ENCODE measurements at regions not wholly inside any gene's neighbourhood (a gene's known extent, or its start where the extent isn't known, plus 50 kb on each side); places are given as distances from the start of the nearest gene placed in this dataset.
"Not testable (repeated sequence)": the region's sequence is repeated elsewhere in the genome, so short reads cannot be mapped to it uniquely, and the experiment has no call there.

DNA sequence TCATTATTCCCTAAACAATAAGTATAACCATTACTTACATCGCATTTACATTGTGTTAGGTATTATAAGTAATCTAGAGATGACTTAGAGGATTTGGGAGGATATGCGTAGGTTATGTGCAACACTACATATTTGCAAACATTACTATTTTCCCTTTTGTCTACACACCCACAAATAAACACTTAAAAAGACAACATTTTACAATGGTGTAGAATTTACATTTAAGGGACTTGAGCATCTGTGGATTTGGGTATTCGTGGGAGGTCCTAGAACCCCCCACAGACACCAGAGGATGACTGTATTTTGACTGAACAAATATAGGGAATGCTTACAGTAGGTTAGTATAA lies 220.2 kb upstream of the MYO3A start:
- no peak for DNase-seq (ENCODE audit: low read depth)

DNA sequence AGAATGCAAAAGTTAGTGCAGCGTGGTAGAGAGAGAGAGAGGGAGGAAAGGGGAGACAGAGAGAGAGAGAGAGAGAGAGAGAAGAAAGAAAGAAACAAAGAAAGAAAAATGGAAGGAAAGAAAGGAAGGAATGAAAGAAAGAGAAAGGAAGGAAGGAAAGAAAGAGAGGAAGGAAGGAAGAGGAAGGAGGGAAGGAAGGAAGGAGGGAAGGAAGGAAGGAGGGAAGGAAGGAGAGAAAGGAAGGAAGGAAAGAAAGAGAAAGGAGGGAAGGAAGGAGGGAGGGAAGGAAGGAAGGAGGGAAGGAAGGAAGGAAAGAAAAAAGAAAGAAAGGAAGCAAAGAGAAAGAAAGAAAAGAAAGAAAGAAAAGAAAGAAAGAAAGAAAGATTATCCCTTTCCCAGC lies 209.8 kb upstream of the MYO3A start:
- DNase-seq (ENCODE audit: low read depth), result no peak

- DNase-seq (ENCODE audit: low read depth), result peak; percentile 54
Observed at GRCh38 chr10:25725917-25726716, 207.9 kb upstream of the MYO3A start.

- DNase-seq (ENCODE audit: low read depth), result no peak
Observed at GRCh38 chr10:25738776-25739175, 195.3 kb upstream of the MYO3A start.

DNA sequence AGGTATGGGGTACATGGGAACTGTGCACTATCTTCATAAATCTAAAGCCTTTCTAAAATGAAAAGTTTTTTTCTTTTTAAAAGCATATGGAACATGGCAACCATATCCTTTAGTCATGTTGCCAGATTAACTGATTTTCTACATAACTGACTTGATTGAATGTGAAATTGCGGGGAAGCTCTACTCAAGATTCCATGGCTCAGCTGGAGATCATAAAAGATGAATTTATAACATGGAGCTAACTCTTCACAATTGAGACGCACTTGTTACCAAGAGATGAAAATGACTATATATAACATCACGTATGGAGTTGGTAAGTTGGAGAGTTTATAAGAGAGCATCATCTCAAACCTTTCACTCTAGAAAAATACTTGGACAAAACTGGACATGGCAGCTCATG lies 190.2 kb upstream of the MYO3A start:
- DNase-seq (ENCODE audit: low read depth), result no peak

GRCh38 chr10:25744574-25744973 lies 189.5 kb upstream of the MYO3A start:
- DNase-seq (ENCODE audit: low read depth), result no peak

GRCh38 chr10:25745976-25746375 lies 188.1 kb upstream of the MYO3A start:
- peak; percentile 60 for DNase-seq (ENCODE audit: low read depth)

- peak; percentile 70 for DNase-seq (ENCODE audit: low read depth)
Observed at GRCh38 chr10:25747084-25747483, 186.9 kb upstream of the MYO3A start.

GRCh38 chr10:25748509-25748908 lies 185.5 kb upstream of the MYO3A start:
- DNase-seq (ENCODE audit: low read depth), result no peak

DNA sequence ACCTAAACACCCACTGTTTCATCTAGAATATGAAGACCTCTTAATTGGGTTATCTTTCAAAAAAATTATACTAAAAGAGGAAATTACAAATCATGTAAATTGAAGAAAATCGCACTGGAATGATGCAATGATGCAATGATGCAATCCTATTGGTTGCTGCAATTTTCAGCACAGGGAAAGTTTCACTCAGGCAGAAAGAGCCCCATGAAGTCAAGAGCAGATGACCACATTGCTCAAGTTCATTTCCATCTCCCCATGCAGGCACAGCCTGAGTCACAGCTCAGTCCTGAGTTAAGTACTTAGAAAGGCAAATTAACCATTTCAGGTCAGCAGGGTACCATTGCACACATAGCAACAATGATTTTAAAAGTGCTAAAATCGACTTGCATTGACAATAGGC lies 180.3 kb upstream of the MYO3A start:
- DNase-seq (ENCODE audit: low read depth), result peak; percentile 42

DNA sequence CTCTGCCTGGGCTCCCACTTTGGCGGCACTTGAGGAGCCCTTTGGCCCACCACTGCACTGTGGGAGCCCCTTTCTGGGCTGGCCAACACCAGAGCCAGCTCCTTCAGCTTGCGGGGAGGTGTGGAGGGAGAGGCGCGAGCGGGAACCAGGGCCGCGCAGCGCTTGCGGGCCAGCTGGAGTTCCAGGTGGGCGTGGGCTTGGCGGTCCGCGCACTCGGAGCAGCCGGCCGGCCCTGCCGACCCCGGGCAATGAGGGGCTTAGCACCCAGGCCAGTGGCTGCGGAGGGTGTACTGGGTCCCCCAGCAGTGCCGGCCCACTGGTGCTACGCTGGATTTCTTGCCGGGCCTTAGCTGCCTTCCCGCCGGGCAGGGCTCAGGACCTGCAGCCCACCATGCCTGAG lies 178.2 kb upstream of the MYO3A start:
- not testable (repeated sequence) for DNase-seq (ENCODE audit: low read depth)

DNA sequence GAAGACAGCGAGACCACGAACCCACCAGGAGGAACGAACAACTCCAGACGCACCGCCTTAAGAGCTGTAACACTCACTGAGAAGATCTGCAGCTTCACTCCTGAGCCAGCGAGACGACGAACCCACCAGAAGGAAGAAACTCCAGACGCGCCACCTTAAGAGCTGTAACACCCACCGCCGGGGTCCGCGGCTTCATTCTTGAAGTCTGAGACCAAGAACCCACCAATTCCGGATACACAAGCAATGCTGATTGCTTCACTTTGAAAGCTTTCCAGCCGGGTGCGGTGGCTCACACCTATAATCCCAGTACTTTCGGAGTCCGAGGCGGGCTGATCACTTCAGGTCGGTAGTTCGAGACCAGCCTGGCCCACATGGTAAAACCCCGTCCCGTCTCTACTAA lies 177.2 kb upstream of the MYO3A start:
- no peak for DNase-seq (ENCODE audit: low read depth)

DNA sequence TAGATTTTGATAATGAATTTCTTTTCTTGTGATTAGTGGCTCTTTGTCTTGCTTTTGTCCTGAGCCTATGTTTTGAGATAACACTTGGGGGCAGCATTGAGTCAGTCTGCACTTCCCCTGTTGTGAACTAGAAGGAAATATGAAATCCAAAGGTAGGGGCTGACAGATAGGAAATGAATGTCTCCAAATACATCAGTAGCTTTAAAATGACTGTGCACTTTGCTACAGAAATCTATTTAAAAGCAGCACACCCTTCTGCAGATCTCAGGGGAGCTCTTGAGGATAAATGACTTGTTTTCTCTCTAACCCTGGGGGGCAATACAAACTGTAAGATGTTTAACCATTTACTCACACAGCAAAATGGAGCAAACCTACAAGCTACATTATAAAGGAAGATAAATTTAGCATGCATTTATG lies 176.0 kb upstream of the MYO3A start:
- DNase-seq (ENCODE audit: low read depth), result peak; percentile 64

DNA sequence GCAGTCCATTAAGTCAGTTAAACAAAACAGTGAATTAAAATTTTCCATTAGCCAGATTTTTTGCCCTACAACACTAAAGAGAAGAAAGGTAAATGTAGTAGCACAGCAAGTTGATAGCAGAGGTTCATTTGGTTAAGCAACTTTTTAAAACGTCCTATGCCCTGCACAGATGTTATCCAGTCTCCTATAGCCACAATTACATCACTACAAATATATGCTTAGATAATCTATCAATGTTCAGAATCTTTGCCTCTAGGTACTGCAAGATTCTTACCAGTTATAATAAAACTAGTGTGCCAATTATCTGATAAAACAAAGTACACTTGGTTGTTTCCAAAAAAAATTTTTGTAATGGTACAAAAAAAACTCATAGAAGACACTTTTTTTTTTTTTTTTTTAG lies 175.5 kb upstream of the MYO3A start:
- no peak for DNase-seq (ENCODE audit: low read depth)

GRCh38 chr10:25761937-25762336 lies 172.1 kb upstream of the MYO3A start:
- DNase-seq (ENCODE audit: low read depth), result no peak

- DNase-seq (ENCODE audit: low read depth), result no peak
Observed at GRCh38 chr10:25766213-25766612, 167.8 kb upstream of the MYO3A start.

- no peak for DNase-seq (ENCODE audit: low read depth)
Observed at GRCh38 chr10:25766687-25767221, 167.3 kb upstream of the MYO3A start.

DNA sequence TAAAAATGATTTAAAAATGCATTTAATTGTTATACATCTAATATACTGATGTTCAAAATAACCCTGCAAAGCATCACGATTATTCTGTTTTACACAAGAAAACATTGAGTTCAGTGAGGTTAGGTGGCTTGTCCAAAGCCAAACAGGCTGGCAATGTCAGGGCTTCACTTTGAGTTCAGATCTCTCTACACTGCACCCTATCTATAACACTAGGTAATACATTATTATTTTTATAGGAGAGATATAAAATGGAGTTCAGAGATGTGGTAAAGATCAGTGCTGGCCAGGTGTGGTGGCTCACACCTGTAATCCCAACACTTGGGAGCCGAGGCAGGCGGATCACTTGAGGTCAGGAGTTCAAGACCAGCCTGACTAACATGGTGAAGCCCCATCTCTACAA lies 165.9 kb upstream of the MYO3A start:
- DNase-seq (ENCODE audit: low read depth), result no peak

GRCh38 chr10:25778646-25779045 lies 155.4 kb upstream of the MYO3A start:
- no peak for DNase-seq (ENCODE audit: low read depth)

GRCh38 chr10:25786161-25786560 lies 147.9 kb upstream of the MYO3A start:
- no peak for DNase-seq (ENCODE audit: low read depth)

GRCh38 chr10:25786899-25787298 lies 147.1 kb upstream of the MYO3A start:
- no peak for DNase-seq (ENCODE audit: low read depth)

DNA sequence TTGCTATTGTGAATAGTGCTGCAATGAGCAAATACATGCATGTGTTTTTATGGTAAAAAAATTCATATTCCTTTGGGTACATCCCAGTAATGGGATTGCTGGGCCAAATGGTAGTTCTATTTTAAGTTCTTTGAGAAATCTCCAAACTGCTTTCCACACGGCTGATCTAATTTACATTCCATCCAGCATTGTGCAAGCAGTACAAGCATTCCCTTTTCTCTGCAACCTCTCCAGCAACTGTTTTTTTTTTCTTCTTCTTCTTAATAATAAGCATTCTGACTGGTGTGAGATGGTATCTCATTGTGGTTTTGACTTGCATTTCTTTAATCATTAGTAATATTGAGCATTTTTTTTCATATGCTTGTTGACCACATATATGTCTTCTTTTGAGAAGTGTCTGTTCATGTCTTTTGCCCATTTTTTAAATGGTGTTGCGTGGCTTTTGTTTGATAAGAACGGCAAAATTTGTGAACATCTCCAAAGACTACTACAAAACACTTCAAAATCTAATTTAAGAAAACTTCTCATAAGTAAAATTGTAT lies 136.1 kb upstream of the MYO3A start:
- DNase-seq (ENCODE audit: low read depth), result no peak

DNA sequence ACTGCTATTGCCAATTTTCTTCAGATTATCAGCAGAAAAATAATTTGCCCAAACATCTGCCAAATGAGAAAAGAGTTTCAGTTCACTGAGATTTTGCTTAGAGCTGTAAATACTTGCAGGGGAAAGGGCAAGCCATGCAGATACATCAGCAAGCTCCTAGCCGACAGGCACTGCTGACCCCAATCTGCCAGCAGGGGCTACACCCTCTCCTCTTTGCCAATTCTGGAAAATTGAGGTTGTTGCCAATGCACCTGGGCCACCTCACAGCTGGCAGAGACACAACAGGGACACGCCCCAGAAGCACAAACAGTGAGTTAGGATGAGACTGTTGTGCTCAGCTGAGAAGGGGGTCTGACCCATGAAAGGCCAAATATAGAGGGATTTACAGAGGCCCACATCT lies 129.5 kb upstream of the MYO3A start:
- no peak for DNase-seq (ENCODE audit: low read depth)

DNA sequence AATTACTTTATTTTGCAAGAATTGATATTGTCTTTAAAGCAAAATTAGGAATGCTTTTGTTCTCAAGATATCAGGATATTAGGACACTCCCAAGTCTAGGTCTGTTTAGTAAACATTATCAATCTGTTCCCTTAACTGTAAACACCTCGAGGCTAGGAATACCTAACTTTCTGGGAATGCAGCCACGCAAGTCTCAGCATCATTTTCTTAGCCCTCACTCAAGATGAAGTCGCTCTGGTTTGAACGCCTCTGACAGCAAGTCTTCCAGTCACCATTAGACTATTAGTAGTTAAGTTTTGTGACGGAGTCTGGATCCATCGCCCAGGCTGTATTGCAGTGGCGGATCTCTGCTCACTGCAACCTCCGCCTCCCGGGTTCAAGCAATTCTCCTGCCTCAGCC lies 128.0 kb upstream of the MYO3A start:
- no peak for DNase-seq (ENCODE audit: low read depth)

Data from Daoy (cell line).